NCI-H1417 treated with DMSO at 0.1 percent for 48 hours (cell line): ENCODE measurements at regions not wholly inside any gene's neighbourhood (a gene's known extent, or its start where the extent isn't known, plus 50 kb on each side); places are given as distances from the start of the nearest gene placed in this dataset.

ENCODE experiments used
- DNase-seq: peaks from one replicate; lab custom pipeline; 2025; lab: John Stamatoyannopoulos, UW

DNA sequence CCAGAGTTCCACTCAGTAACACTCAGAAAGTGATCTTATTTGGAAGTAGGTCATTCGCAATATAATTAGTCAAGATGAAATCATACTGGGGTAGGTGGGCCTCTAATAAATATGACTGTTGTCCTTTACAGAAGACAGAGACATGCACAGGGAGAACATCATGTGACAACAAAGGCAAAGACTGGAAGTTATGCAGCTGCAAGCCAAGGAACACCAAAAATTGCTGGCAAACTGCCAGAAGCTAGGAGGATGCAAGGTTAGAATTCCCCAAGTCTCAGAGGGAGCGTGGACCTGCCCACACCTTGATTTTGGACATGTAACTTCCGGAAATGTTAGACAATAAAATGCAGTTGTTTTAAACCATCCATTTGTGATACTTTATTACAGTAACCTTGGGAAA lies 471.5 kb upstream of the AGTR1 start:
- no peak for DNase-seq

DNA sequence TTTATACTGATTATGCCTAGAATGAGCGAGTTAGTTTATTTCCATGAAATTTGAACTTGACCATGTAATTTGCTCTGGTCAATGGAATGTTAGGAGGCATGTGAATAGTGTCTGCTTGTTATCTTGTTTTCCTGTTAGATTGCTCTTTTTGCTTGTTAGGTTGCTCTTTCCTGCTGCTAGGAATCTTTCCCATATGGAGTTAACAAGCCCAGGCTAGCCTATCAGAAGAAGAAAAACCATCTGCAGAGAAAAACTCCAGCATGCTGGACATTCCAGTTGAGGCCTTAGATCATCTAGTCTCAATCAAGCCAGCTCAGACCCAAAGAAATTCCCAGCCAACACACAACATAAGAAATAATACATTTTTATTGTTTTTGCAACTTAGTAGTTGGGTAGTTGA lies 470.2 kb upstream of the AGTR1 start:
- DNase-seq, result no peak

DNA sequence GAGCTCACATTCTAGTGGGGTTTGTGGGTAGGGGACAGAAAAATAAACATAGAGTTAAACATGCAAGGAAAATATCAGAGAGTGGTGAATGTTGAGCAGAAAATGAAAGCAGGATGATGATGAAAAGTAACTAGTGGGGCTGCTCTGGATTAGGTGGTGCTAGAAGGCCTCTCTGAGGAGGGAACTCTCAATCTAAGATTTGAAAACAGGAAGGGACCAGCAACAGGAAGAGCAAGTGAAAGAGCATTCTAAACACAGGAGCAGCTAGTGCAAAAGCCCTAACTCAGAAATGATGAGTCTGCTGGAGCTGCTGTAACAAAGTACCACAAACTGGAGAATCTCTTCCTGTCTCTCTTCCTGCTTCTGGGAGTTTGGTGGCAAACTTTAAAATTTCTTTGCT lies 468.6 kb upstream of the AGTR1 start:
- DNase-seq, result no peak

DNA sequence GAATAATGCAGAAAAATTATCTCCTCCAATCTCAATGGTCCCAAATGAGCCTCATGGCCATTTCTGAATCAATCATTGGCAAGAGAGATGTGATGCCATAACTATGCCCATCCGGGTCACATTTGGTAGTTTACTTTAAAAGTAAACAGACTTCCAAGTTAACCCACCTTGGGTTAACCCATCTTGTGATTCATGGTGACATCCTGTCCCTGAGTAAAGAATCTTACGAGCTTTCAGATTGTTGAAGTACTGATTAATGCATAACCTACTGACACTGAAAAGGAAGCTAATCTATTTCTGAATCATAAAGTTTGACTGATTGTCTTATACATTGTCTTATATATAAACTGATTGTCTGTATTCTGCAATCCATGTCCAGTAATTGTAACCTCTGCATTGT lies 467.2 kb upstream of the AGTR1 start:
- no peak for DNase-seq

DNA sequence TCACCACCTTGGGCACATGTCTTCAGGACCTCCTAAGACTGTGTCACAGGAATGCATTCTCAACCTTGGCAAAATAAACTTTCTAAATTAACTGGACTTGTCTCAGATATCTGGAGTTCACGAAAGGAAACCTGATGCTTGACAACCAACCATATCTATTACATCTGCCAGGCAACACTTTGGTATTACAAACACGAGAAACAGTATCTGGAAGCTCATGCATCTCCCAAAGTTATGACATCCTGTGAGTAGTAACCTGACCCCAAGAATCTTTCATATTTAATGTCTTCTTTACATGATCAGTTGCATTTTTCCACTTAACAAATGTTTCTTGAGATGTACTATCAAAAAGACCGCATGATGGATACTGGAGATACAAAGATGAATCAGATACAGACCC lies 465.3 kb upstream of the AGTR1 start:
- no peak for DNase-seq

DNA sequence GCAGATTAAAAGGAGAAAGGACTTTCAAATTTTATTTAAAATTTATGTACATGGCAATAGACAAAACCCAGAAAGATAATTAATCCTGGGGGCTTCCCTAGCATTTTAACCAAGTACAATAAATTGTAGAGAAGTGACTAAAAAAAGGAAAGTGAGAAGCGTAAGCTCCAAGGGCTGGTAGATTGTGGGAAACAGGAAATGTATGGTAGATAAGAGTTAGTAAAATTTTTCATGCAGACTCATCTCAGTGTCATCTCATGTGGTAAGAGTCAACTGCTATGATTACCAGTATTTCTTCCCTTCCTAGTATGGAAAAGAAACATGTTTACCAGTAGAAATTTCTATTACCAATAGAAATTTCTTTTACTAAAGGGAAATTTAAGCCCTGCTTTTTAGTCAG lies 464.3 kb upstream of the AGTR1 start:
- no peak for DNase-seq

DNA sequence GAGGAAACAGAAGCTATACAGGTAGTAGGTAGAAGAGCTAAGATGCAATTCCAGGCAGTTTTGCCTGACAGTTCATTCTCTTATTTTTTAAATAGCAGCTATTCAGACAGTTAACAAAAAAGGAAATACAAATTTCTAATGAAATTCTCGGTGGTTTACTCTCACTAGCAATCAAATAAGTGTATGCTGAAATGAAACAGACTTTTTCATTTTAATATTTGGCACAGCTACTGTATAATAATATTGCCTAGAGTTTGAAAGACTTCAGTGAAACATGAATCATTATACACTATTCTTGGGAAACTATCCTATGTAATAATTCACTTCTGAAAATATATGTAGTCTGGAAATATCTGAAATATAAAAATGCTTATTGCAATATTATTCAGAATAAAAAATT lies 463.2 kb upstream of the AGTR1 start:
- DNase-seq, result no peak

DNA sequence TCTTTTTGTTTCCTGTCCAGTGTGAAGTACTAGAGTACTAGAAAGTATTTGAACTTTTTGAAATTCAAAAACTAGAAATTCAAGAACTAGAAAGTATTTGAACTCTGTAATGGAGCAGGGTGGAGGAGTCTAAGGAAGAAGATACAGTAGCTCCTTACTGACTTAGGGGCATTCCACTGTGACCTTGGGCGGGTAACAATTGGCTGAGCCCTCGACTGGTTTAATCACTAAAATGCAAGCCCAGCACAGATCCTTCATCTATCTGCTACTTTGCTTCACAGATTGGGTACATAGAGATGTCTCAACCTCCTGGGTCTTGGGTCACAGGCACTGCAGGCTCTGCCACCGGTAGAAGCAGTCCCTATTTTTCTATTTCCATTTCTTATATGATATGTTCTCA lies 462.1 kb upstream of the AGTR1 start:
- DNase-seq, result no peak

DNA sequence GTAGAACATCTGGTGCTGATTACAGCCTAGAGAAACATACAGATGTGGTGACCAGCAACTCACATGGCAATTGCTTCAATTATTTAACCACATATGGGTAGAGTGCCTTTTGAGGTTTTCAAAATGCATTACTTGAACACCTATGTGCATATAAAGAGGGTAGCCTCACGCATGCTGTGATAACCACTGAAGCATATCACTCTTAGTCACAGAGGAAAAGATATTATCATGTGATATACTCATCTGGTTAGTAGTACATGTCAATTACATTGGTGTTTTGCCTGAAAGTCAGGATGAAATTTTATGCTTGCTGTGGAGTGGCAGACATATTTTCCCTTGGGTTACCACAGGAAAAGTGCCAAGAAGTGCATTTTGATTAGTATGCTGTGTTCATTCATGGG lies 459.3 kb upstream of the AGTR1 start:
- DNase-seq, result no peak

DNA sequence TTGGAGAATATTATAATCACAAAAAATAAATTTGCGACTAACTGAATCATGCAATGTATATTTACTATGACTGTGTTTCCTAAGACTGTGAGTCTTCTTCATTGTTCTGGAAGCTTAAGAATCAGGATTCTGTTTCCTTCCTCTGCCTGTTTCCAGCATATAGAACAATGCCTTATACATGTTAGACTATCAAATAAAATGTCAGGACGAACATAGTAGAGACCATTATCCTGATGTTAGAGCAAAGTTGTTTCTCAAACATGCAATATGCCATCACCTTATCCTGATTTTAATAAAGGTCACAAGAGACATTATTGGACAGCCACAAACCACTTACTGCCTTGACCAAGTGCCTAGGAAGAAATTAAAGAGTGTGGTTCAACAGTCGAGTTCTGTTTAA lies 457.4 kb upstream of the AGTR1 start:
- DNase-seq, result no peak

DNA sequence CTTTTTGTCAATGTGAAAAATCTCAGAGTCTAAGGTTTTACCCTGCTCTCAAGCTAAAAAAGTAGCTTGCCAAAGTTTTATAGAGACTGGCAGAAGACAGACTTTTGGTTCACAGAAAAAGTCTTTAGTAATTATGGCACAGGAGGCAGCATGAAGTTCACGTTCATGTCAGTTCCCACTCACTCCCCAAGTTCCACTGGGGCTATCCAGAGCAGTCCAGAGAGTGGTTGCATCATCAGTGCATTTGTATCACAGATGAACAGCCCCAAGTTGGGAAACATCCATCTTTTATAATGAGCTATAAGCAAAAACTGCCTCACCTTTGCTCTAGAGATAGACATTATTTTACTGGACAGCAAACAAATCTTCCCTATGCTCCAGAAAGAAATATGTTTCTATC lies 454.1 kb upstream of the AGTR1 start:
- DNase-seq, result no peak

DNA sequence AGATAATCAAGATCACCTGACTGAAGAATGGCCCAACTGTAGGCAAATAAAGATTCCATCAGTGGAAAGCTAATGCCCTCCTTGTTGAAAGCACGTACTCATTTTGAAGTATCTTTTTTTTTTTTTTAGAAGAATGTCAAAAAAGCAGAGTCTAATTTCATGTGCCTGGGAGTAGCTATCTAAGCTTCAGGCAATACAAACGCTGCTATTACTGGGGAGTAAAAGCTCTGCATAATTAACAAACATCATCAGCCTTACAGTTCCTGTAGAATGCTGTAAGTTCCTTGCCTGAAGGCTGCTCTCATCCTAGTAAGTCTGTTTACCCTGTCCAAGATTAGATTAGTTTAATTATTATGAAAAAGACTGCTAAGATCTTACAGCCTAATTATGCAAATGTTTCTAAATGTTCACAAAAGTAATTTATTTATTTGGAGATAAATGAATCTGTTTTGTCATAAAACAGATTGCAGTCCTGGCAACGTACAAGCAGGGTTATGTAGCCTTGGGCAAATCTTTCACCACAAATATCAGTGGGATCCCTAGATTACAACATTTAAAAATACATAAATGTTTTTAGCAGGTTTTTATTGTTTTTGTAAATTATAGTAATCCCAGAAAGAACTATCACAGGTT lies 451.3 kb upstream of the AGTR1 start:
- DNase-seq, result no peak

DNA sequence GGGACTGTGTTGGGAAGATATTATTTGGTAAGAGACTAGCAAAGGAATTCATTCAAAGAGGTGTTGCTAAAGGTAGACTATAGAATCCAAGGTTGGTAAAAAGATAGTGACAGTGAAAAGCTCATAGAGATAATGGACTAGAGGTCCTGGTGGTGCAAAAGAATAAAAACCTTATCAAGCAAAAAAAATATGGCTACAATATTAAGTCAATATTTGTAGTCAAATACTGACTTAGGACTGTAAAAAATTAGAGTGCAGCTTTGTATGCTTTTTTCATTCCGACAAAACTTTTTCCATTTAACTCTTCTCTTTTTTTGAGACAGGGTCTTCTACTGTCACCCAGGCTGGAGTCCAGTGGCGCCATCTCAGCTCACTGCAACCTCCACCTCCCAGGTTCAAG lies 444.0 kb upstream of the AGTR1 start:
- no peak for DNase-seq

DNA sequence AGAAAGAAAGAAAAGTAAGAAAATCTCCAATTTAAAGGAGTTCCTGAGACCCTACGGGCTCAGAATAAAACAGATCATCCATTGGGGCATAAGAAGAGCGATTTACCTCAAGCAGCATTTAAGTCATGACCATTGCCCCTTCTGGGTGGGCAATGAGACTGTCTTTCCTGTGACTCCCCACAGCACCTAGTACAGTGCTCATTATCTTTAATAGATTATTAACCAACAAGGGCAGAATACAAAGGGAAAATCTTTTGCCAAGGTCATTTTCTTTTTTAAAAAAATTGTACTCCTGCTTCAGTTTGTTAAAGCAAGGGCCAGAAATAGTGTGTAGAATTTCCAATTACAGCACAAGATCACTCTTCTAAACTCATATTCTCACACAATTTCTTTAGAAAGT lies 443.3 kb upstream of the AGTR1 start:
- DNase-seq, result no peak

DNA sequence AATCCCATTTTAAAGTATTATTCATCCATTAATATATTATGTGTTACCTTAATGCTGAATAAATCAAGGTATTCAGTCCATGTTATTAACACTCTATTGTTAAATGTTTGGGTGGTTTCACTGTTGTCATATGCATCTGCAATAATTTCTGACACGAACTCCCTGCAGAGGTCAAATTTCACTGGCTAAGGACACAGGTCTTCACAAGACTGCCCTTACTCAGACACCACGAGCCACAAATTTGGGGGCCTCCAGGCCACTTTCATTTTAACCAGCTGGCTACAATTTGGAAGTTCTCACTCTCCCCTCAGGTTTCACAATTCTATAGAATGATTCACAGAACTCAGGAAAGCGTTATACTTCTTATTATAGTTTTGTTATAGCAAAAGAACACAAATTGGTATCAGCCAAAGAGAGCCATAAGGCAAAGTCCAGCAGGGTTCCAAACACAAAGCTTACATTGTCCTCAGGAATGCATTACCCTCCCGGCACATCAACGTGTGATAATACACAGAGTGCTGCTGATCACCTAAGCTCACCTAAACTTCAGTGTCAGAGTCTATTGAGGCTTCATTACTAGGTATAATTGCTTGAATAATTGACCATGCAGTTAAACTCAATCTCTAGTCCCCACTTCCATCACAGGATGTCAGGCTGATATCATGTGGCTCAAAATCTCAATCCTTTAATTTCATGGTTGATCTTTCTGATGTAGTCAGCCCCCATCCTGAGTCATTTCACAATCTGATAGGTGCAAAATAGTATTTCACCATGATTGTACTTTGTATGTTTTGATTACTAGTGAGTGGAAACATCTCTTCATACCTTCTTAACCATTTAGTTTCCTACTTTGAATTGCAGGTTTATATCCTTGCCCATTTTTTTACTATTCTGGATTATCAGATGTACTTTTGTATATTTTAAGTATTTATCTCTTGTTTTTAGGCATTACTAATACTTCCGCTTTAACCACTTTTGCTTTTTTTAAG lies 441.4 kb upstream of the AGTR1 start:
- no peak for DNase-seq

DNA sequence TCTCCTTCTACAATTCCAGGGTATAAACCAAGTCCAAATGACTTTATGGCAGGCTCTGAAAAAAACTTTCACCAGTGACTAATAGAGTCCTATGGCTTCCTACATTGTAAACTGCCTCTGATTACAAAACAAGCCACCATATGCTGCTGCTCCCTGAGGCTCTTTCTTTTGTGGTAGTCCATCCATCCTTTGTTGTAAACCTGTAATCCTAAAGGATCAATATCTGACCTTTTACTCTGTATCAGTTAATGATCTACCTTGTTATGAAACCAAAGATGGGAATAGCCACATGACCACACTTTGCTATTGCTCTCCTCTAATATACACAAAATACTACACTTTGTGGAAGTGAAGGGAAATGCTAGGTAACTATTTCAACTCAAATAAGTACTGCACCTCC lies 434.7 kb upstream of the AGTR1 start:
- no peak for DNase-seq

DNA sequence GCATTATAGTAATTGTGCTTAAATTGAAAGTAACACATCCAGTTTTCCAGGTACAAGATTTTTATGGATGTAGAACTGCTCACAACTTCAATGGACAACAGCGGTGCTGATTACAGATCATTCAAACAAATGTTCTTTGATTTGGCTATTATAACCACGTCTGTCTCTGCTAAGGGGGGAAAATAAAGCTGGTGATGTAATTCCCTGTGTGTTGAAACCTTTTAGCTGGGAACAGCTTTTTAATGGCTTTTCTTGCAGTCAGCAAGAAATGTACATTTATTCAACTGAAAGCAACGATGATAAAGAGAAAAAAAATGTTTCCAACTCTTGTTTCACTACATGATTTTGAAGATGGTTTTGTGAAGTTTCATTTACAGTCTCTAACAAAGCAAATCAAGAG lies 431.9 kb upstream of the AGTR1 start:
- DNase-seq, result no peak

DNA sequence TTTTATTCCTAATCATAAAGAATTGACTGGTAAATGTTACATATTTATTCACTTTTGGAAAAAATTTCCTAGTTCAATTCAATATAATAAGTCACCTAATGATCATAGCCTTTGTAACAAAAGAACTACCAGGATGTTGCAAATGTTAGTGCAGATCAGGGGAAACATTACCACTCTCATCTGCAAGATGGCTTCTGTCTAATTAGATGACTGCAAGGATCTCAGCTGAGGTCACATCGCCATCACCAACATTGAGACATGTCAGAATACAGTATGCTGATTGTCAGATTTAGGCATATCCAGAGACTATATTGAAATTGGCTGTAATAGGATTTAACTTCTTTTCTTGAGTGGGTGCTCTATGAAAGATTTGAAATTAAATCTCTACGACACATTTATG lies 431.4 kb upstream of the AGTR1 start:
- no peak for DNase-seq

DNA sequence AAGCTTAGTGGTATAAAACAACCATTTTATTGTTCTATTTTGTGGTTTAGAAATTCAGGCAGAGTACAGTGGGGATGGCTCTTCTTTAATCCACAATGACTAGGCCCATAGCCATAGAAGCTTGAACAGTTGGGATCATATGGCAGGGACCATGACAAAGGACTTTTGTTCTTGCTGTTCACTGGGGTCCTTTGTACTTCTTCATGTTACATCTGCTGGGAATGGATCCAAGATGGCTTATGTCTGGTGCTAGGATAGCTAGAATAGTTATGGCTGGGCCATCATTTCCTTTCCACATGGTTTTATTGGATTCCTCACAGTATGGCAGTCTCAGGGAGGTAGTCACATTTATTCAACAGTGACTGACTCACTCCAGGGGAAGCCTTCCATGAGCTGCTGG lies 427.9 kb upstream of the AGTR1 start:
- DNase-seq, result no peak

DNA sequence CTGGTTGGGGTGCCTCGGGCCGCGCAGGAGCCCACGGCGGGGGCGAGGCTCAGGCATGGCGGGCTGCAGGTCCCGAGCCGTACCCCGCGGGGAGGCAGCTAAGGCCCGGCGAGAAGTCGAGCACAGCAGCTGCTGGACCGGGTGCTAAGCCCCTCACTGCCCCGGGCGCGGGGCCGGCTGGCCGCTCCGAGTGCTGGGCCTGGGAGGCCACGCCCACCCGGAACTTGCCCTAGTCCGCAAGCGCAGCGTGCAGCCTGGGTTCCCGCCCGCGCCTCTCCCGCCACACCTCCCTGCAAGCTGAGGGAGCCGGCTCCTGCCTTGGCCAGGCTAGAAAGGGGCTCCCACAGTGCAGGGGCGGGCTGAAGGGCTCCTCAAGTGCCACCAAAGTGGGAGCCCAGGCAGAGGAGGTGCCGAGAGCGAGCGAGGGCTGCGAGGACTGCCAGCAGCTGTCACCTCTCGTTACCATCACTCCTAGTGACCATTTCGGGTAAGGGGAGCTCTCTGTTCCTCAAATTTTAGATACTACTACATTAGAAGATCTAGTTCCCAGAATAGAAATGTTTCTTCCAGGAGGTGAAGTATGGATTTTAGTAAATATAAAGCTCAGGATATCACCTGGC lies 417.0 kb upstream of the AGTR1 start:
- no peak for DNase-seq

DNA sequence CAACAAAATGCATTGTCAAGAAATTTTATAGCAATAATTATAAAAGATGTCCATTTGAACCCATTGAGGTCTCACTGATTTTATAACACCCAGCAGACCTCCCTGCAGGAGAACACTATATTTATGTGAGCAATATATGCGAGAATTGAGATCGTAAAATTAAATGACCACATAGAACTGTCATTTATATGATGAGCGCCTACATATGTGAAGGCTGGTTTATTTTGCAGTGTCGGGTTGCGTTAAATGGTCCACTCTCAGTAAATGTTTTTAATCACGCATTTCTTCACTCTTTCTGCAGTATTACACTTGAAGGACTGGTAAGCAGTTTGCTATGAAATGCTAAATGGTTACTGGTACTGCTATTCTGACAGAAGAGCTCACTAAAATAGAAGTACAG lies 408.5 kb upstream of the AGTR1 start:
- DNase-seq, result no peak

DNA sequence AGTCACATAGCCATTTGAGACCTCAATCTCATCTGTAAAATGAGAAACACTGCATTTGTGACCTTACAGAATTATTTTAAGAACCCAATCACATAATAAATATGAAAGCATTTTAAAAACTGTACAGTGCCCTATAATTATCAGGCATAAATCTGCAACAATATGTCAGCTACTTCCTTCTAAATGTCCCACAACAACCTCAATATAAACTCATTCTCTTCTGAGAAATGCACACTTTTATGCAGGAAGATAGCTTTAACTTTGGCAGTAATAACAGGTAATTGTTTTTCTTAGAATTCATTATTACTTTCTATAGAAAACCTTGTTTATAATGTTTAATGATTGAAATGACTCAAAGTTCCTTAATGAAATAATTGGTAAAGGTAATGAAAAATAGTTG lies 400.7 kb upstream of the AGTR1 start:
- DNase-seq, result no peak

DNA sequence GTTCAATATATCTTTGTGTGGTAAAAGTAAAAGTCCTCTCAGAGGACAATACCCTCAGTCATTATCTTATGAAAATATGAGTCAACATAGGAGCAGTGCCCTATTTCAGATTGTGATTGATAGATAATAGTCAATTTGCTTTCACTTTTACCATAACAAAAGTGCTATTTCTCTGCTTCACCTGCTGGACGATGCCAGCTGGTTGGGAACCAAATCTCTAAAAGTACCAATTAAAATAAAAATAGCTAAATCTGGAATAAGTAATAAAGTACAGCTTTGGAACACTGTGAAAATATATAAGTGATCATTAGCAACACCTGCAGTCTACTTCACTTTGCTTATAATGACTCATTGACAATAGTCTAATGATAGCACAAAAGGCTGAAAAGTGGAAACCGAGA lies 390.3 kb upstream of the AGTR1 start:
- no peak for DNase-seq
